Inflammatory macrophage treated with lipopolysaccharide for 1 hour (primary cell): ENCODE measurements at regions not wholly inside any gene's neighbourhood (a gene's known extent, or its start where the extent isn't known, plus 50 kb on each side); places are given as distances from the start of the nearest gene placed in this dataset.
"Not testable (repeated sequence)": the region's sequence is repeated elsewhere in the genome, so short reads cannot be mapped to it uniquely, and the experiment has no call there.

Experiments
- DNase-seq, 2 donors: peaks; one replicate each; pipeline ENCODE4 v3.0.0-alpha.2; 2020 to 2022

DNA sequence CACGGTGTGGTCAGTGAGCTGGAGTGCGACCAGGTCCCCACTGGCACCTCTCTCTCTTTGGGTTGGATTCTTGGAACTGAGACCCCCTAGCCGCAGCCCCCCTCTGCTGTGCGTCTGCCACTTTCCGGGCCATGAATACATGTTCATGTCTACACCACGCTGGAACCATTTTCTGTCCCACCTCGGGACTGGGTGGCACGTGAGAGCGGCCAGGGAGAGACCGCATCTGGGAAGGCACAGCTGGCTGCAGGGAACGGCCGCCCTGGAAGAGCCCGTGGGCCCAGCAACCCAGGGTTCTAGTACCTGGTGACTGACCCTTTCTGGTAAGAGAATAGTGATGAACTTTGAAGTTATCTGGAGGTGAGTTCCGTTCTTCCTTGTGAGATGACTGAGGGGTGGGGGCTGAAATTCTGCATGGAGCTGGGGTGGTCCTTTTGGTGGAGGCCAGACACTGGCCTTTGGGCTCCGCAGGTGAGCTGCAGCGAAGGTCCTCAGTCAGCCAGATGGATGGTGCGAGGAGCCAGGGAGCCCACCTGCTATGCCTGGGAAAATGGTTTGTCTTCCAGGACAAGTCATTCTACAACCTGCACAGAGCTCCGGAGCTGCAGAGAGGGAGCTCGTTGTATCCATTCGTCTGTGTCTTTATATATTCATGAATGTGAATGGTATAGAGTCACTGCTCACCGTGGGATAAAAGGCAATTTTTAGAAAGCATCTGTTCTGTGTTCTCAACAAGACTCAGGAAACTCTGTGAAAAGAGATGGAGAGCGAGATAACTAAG is 223.5 kb downstream of the NDUFA10 start:
- DNase-seq = no peak

DNA sequence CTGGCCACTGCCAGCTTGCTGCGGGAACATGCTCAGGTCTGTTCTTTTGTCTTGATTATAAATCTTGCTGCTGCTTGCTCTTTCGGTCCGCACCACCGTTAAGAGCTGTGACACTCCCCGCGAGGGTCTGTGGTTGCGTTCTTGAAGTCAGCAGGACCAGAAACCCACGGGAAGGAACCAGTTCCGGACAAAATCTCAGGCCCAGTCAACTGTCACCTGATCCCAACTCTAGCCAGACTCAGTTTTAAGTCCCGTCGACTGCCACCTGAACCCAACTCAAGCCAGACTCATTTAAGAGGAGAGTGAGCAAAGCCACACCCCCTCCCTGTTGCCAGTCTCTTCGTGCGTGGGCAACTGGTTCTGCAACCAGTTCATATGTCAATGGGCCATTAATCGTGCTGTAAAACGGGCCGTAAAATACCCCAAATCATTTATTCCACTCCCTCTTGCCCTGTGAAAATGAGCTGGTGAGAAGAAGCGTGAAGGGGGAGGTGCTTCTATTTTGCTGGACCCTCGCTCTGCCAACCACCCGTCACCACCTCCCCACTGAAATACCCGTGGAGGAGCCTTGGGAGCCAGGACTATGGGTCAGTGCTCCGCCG is 224.3 kb downstream of the NDUFA10 start:
- DNase-seq = no peak

DNA sequence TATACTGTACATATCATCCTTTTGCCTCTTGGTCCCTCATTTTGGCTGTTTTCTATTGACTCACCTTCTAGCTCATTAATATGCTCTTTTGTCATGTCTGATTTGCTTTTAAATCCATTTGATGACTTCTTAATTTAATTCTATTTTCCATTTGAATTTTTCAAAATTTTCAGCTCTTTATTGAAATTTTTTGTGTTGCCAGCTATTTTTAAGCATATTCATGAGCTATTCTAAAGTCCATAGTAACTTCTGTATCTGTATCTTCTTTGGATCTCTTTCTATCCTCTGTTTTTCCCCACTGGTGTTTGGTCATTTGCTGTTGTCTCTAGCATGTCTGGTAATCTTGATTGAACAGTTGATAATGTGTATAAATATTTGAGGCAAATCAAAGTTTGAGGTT is 227.8 kb downstream of the NDUFA10 start:
- no peak for DNase-seq

DNA sequence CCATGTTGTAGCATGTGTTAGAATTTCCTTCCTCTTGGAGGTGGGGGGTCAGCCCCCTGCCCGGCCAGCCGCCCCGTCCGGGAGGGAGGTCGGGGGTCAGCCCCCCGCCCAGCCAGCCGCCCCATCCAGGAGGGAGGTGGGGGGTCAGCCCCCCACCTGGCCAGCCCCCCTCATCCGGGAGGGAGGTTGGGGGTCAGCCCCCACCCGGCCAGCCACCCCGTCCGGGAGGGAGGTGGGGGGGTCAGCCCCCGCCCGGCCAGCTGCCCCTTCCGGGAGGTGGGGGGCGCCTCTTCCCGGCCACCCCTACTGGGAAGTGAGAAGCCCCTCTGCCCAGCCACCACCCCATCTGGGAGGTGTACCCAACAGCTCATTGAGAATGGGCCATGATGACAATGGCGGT is 229.4 kb downstream of the NDUFA10 start:
- not testable (repeated sequence) for DNase-seq

DNA sequence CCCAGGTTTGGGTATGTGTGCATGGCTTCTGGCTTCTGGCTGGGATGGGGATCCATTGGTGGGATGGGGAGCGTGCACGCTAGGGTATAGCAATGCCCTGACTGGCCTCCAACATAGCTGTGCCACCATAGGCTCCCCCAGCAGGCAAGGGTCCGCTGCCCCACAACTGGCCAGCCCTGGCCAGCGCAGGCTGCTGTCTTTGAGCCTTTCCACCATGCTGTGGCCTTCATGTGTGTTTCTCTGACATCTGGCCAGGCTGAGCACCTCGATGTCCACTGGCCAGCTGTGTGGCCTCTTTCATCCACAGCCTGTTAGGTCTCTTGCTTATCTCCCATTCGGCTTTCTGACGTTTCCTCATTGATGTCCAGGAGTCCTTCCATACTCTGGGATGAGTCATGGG is 231.3 kb downstream of the NDUFA10 start:
- DNase-seq = no peak

DNA sequence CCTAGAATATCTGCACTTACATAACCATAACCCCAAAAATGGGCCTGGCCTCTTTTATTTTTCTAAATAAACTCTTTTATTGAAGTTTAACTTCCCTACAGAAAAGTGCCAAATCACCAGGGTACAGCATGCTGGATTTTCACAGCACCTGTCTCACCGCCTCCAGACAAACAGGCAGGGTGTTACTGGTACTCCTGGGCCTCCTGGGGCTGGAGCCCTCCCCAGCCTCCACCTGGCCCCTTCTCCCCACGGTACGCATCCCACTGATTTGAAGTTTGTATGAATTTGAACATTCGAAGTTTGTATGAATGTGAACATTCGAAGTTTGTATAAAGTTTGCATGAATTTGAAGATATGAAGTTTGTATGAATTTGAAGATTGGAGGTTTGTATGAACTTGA is 232.1 kb downstream of the NDUFA10 start:
- DNase-seq = no peak

DNA sequence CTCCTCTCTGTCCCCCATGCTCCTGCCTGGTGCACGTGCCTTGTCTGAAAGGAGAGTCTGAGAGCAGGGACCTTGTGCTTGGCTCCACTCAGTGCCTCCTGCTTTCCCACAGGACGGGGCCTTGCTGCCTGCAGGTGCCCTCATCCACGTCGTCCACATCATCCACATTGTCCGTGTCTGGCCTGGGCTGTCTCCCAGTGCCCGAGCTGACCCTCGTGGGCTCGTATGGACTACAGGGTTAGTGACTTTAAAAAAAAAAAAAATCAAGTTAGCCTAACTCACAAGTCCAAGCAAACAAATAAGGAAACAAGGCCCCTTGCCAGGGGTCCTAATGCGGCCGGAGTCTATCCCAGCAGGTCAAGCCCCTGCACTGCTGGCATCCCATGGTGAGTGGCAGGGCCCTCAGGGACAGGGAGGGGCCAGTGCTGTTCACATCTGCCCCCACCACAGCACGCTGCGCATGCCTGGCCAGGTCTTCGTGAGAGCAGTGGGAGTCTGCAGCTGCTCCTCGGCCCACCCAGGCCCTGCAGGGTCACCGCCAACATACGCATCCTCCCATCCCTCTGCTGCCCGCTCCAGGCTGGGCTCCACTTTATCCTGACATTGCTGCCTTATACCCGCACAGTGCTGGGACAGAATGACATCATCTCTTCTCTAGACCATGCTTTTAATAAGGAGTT is 232.6 kb downstream of the NDUFA10 start:
- no peak for DNase-seq

DNA sequence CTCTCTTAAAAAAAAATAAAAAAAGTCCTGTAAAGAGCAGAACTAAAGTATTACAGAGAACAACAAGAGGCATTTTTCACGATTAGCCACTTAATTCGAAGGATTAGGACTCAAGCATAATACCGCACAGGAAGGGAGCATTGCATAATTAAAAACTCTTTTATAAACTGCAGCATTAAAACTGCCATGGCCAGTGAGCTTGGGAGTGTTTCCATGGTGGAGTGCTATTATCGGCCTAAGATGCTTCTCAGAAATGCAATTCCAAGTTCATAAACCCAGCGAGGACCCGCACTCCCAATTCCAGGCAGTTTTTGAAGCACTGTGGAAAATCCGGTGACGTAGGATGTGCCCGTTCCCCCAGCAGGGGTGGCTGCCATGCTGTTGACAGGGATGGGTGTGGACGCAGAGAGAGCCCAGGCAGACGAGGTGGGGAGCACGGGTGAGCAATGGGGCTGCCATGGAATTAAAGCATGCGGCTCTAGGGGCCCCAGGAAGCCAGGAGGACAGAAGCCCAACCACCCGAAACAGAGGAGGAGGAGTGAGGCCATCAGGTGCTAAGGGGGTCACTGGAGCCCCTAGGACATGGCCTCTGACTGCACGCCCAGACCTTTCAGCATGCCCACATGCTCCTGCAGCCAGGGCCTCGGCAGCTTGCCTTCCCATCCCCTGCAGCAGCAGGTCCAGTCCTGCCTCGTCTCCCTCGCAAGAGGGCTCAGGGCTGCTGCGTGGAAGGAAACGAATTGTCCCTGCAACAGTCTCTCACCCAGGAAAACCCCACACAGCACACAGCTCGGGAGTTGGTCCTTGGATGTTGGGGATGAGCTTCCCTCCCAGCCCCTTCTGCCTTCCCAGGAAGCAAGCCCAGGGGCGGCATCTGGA is 233.4 kb downstream of the NDUFA10 start:
- no peak for DNase-seq

DNA sequence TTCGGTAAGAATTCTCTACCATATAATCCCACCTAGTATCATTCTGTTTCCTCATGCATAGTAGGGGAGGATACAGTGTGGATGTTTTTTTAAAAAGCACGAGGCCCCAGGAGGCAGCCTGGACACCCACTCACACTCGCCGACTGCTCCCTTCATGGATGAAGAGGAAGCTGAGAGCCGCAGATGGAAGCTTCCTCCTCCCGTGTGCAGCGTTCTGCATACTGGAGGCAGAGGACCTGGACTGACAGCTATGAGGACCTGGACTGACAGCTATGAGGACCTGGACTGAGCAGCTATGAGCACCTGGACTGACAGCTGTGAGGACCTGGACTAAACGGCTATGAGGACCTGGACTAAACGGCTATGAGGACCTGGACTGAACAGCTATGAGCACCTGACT is 234.4 kb downstream of the NDUFA10 start:
- DNase-seq = peak; percentile 48 to 71

DNA sequence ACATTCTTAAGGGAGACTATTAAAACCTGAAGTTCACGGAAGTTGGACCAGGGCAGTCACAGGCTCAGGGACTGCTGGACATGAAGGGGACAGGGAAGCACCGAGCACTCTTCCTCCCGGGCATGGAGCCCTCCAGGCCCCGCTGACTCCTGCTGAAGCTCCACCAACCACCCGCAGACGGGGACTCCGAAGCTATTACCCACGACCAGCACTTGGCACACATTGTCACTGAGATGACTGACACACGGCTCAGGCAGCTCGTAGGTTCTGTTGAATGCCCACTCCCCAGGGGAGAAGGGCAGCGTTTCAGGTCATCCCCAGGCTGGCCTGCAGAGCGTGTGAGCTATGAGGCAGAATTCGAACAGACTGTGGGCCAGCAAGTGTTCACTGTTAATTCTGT is 234.8 kb downstream of the NDUFA10 start:
- DNase-seq = no peak

DNA sequence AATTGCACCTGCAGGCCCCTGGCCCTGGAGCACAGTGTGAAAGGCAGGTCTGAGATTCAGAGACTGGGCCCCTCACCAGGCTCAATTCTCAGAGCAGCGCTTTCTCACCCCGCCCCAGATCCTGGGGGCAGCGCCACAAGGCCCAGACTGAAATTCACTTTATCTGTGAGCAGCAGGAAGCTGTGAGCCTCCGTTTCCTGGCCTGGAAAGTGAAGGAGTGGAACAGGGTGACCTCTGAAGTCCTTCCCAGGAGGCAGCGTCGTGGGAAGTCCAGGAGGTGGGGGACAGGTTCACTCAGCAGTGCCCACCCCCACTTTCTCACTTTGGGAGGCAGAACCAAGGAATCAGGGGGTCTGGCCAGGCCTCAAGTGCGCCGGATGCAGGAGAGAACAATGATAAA is 235.4 kb downstream of the NDUFA10 start:
- DNase-seq = no peak

DNA sequence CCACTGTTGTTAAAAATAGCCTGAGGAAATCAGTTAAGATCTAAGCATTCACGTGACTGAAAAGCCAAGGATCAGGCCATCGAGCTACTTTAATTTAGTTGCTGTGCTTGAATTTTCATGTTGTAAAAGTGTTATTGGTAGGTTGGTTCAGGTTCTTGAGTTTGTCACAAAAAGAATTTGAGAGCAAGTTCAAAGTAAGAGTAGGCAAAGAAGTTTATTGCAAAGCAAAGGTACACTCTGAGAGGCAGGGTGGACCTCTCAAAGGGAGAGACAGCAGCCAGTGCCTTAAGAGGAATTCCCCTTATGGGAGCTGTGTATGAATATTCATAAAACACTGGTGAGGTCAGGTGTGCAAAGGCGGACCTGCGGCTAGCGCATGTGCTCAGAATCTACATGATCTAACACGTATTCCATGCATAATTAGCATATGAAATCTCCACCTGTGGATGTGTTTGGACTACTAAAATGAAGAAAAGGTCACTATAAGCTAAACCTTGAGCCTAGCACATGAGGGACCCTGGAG is 236.5 kb downstream of the NDUFA10 start:
- no peak for DNase-seq

DNA sequence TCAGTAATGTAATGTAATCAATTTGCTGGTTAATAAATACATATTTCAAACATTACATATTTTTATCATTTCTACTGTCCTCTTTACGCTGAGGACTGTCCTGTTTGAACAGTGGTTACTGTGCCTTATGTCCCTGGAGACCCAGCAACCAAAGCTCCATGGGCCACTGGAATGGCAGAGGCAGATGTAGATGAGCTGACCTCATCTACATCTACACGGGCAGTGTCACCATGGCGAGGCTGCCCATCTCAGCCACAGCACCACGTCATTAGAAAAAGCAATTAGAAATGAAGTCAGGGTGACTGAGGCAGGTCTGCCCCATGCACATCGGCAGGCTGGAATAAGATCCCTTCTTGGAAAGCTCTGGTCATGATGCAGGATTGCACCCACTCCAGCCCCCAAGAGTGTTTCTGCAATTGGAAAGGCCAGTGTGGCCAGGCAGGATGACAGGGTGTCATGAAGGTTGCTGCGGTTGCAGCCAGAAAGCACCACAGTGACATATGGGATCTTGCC is 237.5 kb downstream of the NDUFA10 start:
- no peak for DNase-seq

DNA sequence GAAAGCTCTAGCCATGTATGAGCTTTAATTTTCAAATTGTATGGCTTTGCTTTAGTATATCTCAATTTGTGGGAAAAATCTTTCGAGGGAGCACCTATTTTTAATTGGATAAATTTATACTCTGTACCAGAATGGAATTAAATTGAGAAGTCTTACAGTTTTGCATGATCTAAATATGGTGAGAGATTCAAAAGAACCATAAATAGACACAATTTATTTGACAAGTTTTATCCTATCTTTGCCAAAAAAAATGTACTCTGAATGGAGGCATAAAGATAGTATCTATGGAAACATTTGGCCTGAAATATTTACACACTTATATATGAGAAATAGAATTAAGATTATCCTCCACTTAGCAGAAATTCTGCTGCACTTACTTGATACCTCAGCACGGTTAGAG is 238.4 kb downstream of the NDUFA10 start:
- no peak for DNase-seq

DNA sequence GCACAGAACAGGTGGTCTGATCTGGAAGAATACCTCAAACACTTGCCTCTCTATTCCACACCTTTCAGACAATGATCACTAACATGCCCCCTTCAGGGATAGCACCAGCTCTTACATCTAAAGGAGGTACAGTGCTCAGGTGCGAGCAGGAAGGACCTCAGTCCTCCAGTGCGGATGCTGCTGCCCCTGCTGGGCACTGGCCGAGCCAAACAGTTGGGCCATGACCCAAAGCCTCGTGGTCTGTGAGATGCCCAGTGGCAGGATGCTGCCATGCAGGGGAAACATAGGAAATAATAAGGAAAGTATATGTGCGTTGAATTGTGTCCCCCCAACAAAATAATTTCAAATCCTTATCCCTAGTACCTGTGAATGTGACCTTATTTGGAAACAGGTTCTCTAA is 243.7 kb downstream of the NDUFA10 start:
- DNase-seq = no peak

DNA sequence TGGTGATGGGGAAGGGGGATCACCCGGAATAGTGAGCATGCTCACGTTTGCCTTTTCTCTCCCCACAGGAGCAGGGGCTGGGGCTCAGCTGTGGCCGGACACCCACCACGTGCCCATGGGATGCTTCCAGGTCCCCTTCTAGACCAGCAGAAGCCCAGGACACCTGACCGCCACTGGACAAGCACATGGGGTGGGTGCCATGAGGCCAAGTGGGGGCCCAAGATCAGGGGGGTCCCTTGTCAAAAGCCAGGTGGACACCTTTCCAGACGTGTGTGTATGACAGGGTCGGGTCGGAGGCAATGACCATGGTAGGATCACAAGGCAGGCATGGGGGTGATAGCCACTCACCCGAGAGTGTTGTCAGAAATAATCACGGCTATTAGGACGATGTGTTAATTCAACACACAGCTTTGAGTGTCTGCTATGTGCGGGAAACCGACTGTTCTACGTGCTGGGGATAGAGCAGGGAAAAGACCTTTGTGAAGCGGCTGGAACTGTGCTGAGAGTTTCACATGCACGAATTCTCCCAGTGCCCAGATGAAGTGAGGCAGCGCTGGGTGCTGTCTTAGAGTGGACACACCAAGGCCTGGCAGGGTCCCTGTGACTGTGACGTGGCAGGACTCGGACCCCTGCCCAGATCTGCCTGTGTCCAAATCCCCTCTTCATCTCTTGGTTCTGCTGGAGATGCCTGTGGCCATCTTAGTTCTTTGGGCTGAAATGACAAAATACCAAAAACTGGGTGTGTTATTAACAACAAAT is 244.7 kb downstream of the NDUFA10 start:
- no peak for DNase-seq

DNA sequence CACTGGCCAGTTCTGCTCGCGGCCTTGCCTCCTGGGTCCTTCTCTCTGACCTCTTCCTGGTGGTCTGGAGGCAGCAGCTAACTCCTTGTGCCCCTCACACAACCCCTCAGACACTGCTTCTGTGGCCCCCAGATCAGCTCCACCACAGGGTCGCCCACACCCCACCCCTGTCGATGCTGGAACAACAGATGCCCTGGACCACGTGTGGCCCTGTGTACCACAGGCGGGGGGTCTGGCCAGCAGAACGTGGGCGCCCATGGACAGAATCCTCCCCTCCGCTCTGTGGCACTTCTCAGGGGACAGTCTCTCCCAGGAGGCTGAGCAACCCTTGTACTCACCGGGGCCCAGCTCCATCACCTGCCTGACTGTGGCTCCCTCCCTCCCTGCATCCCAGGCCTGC is 245.6 kb downstream of the NDUFA10 start:
- DNase-seq = no peak

DNA sequence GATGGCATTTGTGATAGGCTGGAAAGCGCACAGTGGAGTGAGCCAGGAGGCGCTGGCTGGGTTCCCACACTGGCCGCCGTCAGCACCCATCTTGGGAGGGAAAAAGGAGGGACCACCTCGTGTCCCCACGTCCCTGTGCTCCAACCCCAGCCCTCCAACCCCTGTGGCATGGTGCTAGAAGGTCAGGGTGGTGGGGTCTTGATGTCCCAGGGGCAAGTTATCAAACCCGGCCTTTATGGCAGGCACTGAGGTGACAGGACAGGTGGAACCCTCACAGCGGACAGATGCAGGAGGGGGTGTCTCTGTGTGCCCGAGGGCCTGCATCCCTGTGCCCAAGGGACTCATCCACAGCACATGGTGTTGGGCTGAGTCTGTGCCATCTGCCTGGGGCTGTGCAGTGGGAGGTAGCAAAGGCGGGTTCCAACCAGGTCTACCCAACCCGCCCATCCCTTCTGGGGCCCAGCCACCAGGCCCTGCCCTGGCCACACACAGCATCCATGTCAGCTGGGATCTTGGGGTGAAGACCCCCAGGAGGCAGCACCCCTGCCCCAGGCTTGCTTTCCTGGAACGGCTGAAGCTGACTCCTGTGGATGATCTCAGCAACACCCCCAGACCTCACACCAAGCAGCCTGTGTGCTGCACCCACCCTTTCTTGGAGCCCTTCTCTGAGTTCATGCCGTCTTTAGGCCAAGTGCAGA is 246.1 kb downstream of the NDUFA10 start:
- DNase-seq = no peak

DNA sequence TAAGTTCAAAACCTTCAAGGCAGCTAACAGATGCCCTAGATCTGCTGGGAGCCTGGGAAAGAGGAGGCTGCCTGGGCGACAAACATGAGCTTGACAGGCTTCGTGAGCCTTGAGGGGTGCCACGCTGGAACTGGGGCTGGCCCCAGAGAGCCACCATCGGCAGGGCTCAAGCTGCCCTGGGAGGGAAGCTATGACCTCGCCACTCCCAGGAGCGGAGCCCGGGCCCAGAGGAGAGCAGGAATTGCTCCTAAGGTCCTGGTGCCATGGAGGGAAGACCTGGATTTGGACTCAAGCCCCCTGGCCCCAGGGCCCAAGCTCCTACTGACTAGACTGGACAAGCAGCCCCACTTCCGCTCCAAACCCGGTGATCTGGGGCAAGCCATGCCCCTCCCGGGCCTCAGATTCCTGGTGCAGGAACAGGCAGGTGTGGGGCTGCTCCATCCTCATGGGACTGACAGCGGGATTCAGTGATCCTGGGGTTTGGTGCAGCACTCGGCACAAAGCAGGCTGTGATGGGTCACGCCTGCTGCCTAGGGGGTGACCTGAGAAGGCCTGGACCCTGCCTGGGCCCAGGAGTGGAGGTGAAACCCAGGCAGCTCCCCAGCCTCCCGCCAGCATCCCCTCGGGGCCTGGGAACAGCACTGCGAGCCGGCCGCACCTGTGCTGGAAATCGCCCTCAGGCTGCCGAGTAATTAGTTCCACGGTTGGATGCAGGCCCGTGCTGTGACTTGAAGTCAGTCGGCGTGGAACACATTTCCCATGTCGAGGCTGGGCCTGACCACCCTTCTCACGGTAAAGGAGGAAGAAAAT is 246.9 kb downstream of the NDUFA10 start:
- no peak for DNase-seq

DNA sequence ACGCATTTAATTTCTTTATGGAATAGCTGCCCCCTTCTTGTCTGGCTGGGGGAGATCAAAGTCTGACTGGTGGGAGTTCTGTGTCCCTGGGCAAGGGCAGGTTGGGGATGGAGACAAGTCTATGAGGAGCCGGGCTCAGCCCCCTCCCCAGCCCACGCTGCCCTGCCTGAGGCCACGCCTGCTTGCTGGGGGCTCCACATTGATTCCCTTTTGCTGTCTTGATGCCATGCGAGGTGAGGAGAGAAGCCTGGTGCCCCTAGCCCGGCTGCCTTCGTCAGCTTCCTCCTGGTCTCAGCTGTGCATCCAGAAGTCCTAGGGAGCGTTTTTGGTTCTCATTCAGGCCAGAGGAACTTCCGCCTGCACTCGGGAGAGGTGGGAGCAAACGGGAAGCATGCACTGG is 247.9 kb downstream of the NDUFA10 start:
- DNase-seq = no peak
